ENCODE measurements at regions not wholly inside any gene's neighbourhood (a gene's known extent, or its start where the extent isn't known, plus 50 kb on each side); places are given as distances from the start of the nearest gene placed in this dataset.
"Not testable (repeated sequence)": the region's sequence is repeated elsewhere in the genome, so short reads cannot be mapped to it uniquely, and the experiment has no call there.

- DNase-seq (ENCODE audit: low read depth) = no peak
- H3K4me3 ChIP-seq (ENCODE audit: low read depth, low read length) = no peak overlapping the region
- TF ChIP-seq CTCF (conservative IDR thresholded peaks at IDR 0.05; ENCODE audit: low read depth, low read length) = no peak
Observed at GRCh38 chr4:189235599-189235998, 705.1 kb upstream of the FRG1 start.

GRCh38 chr4:189236321-189236720 lies 704.4 kb upstream of the FRG1 start:
- not testable (repeated sequence) for H3K4me3 ChIP-seq (ENCODE audit: low read depth, low read length); DNase-seq (ENCODE audit: low read depth)

- TF ChIP-seq CTCF (conservative IDR thresholded peaks at IDR 0.05; ENCODE audit: low read depth, low read length) = no peak
- DNase-seq (ENCODE audit: low read depth) = no peak
- H3K4me3 ChIP-seq (ENCODE audit: low read depth, low read length) = no peak overlapping the region
Observed at GRCh38 chr4:189237340-189237739, 703.3 kb upstream of the FRG1 start.

GRCh38 chr4:189255636-189256035 lies 685.0 kb upstream of the FRG1 start:
- TF ChIP-seq CTCF (conservative IDR thresholded peaks at IDR 0.05; ENCODE audit: low read depth, low read length) = no peak
- no peak overlapping the region for H3K4me3 ChIP-seq (ENCODE audit: low read depth, low read length)
- no peak for DNase-seq (ENCODE audit: low read depth)

- no peak for TF ChIP-seq CTCF (conservative IDR thresholded peaks at IDR 0.05; ENCODE audit: low read depth, low read length)
- no peak for DNase-seq (ENCODE audit: low read depth)
- H3K4me3 ChIP-seq (ENCODE audit: low read depth, low read length) = no peak overlapping the region
Observed at GRCh38 chr4:189261475-189261874, 679.2 kb upstream of the FRG1 start.

GRCh38 chr4:189265515-189265914 lies 675.2 kb upstream of the FRG1 start:
- TF ChIP-seq CTCF (conservative IDR thresholded peaks at IDR 0.05; ENCODE audit: low read depth, low read length) = no peak
- no peak overlapping the region for H3K4me3 ChIP-seq (ENCODE audit: low read depth, low read length)
- DNase-seq (ENCODE audit: low read depth) = no peak

GRCh38 chr4:189267312-189267965 lies 673.2 kb upstream of the FRG1 start:
- H3K4me3 ChIP-seq (ENCODE audit: low read depth, low read length) = no peak overlapping the region
- no peak for DNase-seq (ENCODE audit: low read depth)
- no peak for TF ChIP-seq CTCF (conservative IDR thresholded peaks at IDR 0.05; ENCODE audit: low read depth, low read length)
